ENCODE measurements at regions not wholly inside any gene's neighbourhood (a gene's known extent, or its start where the extent isn't known, plus 50 kb on each side); places are given as distances from the start of the nearest gene placed in this dataset.

- no peak for DNase-seq (ENCODE audit: low read depth)
- TF ChIP-seq CTCF (conservative IDR thresholded peaks at IDR 0.05; ENCODE audit: low read depth, low read length): no peak
- no peak overlapping the region for H3K4me3 ChIP-seq (ENCODE audit: low read length)
Observed at GRCh38 chr16:17830651-17831050, 359.9 kb upstream of the XYLT1 start.

GRCh38 chr16:17829811-17830210 is 359.1 kb upstream of the XYLT1 start:
- no peak overlapping the region for H3K4me3 ChIP-seq (ENCODE audit: low read length)
- DNase-seq (ENCODE audit: low read depth): no peak
- TF ChIP-seq CTCF (conservative IDR thresholded peaks at IDR 0.05; ENCODE audit: low read depth, low read length): no peak

GRCh38 chr16:17828012-17828411 is 357.3 kb upstream of the XYLT1 start:
- TF ChIP-seq CTCF (conservative IDR thresholded peaks at IDR 0.05; ENCODE audit: low read depth, low read length): no peak
- DNase-seq (ENCODE audit: low read depth): peak; percentile 32

GRCh38 chr16:17827313-17827712 is 356.6 kb upstream of the XYLT1 start:
- peak; percentile 7 for DNase-seq (ENCODE audit: low read depth)
- TF ChIP-seq CTCF (conservative IDR thresholded peaks at IDR 0.05; ENCODE audit: low read depth, low read length): no peak
- H3K4me3 ChIP-seq (ENCODE audit: low read length): no peak overlapping the region

More at GRCh38 chr16:17828012-17828411, 357.3 kb upstream of the XYLT1 start:
- no peak overlapping the region for H3K4me3 ChIP-seq (ENCODE audit: low read length)

GRCh38 chr16:17817943-17818342 is 347.2 kb upstream of the XYLT1 start:
- no peak for DNase-seq (ENCODE audit: low read depth)
- no peak for TF ChIP-seq CTCF (conservative IDR thresholded peaks at IDR 0.05; ENCODE audit: low read depth, low read length)
- H3K4me3 ChIP-seq (ENCODE audit: low read length): no peak overlapping the region

GRCh38 chr16:17817260-17817659 is 346.5 kb upstream of the XYLT1 start:
- no peak for DNase-seq (ENCODE audit: low read depth)
- TF ChIP-seq CTCF (conservative IDR thresholded peaks at IDR 0.05; ENCODE audit: low read depth, low read length): no peak
- no peak overlapping the region for H3K4me3 ChIP-seq (ENCODE audit: low read length)

GRCh38 chr16:17812771-17813170 is 342.0 kb upstream of the XYLT1 start:
- H3K4me3 ChIP-seq (ENCODE audit: low read length): no peak overlapping the region
- TF ChIP-seq CTCF (conservative IDR thresholded peaks at IDR 0.05; ENCODE audit: low read depth, low read length): no peak
- no peak for DNase-seq (ENCODE audit: low read depth)
